Motor neuron (in vitro differentiated cells): ENCODE measurements at regions not wholly inside any gene's neighbourhood (a gene's known extent, or its start where the extent isn't known, plus 50 kb on each side); places are given as distances from the start of the nearest gene placed in this dataset.
"Not testable (repeated sequence)": the region's sequence is repeated elsewhere in the genome, so short reads cannot be mapped to it uniquely, and the experiment has no call there.

ENCODE experiments used
- ATAC-seq, 8 experiments: fragments of 200-7000 bp; cut with Tn5 transposase; replicated peaks in 6 of 8; 2 replicates each; pipeline ENCODE4 v1.8.0; 2021; ENCODE audit warnings: mild to moderate bottlenecking in 8 of 8, moderate library complexity in 8 of 8
- H3K27ac ChIP-seq, 2 donors: fragments of 250-450 bp; sonication (Bioruptor Pico); 2 replicates each; pipeline ENCODE4 v1.9.0; 2021; ENCODE audit warnings: antibody characterized with exemption in 2 of 2, mild to moderate bottlenecking in 2 of 2, moderate library complexity in 1 of 2
- H3K4me1 ChIP-seq, 2 donors: fragments of 250-450 bp; sonication (Bioruptor Pico); replicated peaks in 1 of 2; 2 replicates each; pipeline ENCODE4 v1.6.1; 2021; ENCODE audit warnings: antibody characterized with exemption in 2 of 2, mild to moderate bottlenecking in 2 of 2, moderate library complexity in 1 of 2
- H3K4me3 ChIP-seq, 5 donors: fragments of 250-450 bp; sonication (Bioruptor Pico); 2 replicates each; pipeline ENCODE4 v1.9.0; 2021; ENCODE audit warnings: antibody characterized with exemption in 5 of 5, mild to moderate bottlenecking in 5 of 5, moderate library complexity in 4 of 5
- WGBS, 10 experiments: fragments of 450-650 bp; shearing (Covaris generic); methylation state at CpG; one replicate each; pipeline ENCODE4 v1.0.0; 2022; 5-methylcytosine and 5-hydroxymethylcytosine counted together
- in situ Hi-C, 9 experiments: fragments of 400-800 bp; cut with MboI; loops; one replicate each; pipeline ENCODE4 v1.15.0; 2021; ENCODE audit warnings: low sequenced_read_pairs in 9 of 9, low pct_unique_long_range_greater_than_20kb in 2 of 9; ENCODE audit not compliant: unreplicated experiment in 9 of 9

- H3K4me1 ChIP-seq, result no peaks in the 10 kb centered on the region
- in situ Hi-C loops, result no loop called here
- H3K4me3 ChIP-seq, result no peak overlapping the region
- WGBS, 10 experiments, result 57 to 100% (median 94%) methylated on average over 1 of the region's 1 CpG; no CpG with 5 or more reads in 2 of the 10 experiments
- no peak overlapping the region for H3K27ac ChIP-seq
- ATAC-seq, result no peak
Observed at GRCh38 chr12:91767237-91767636, 378.4 kb downstream of the BTG1 start.

- no peak for ATAC-seq
- no peak overlapping the region for H3K27ac ChIP-seq
- WGBS, 10 experiments, result 56 to 100% (median 80%) methylated on average over 1 of the region's 1 CpG; no CpG with 5 or more reads in 3 of the 10 experiments
- H3K4me3 ChIP-seq, result no peak overlapping the region
- in situ Hi-C loops, result no loop called here
- H3K4me1 ChIP-seq, result no peaks in the 10 kb centered on the region
Observed at GRCh38 chr12:91766454-91766853, 379.2 kb downstream of the BTG1 start.

GRCh38 chr12:91763654-91764370 lies 381.8 kb downstream of the BTG1 start:
- Histone ChIP-seq H3K4me1 (no peaks in the 10 kb centered on the region), H3K27ac (no peak overlapping the region), H3K4me3 (no peak overlapping the region)
- in situ Hi-C loops, result no loop called here
- 30 to 100% (median 90%) methylated on average over 2 to 5 of the region's 5 CpGs for WGBS, 10 experiments
- no peak for ATAC-seq

GRCh38 chr12:91753649-91754048 lies 392.0 kb downstream of the BTG1 start:
- no peak for ATAC-seq
- Histone ChIP-seq H3K4me3 (no peak overlapping the region), H3K4me1 (no peaks in the 10 kb centered on the region), H3K27ac (no peak overlapping the region)
- WGBS, 10 experiments, result 82 to 100% (median 99%) methylated on average over 1 to 3 of the region's 3 CpGs
- in situ Hi-C loops, result no loop called here

- no peak overlapping the region for H3K27ac ChIP-seq
- H3K4me1 ChIP-seq, result peaks cover 8 to 14% of the 10 kb centered on the region in 2 donors
- WGBS, 10 experiments, result 100% methylated on average over 1 of the region's 1 CpG; no CpG with 5 or more reads in 6 of the 10 experiments
- in situ Hi-C loops, result no loop called here
- ATAC-seq, result peak in 2 of 8 experiments; percentile 22 to 50
- H3K4me3 ChIP-seq, result no peak overlapping the region
Observed at GRCh38 chr12:91746976-91747375, 398.7 kb downstream of the BTG1 start.

GRCh38 chr12:91744597-91744996 lies 401.0 kb downstream of the BTG1 start:
- H3K27ac ChIP-seq, result no peak overlapping the region
- no peak for ATAC-seq
- 11 to 100% (median 82%) methylated on average over 1 to 2 of the region's 2 CpGs; no CpG with 5 or more reads in 2 of the 10 experiments for WGBS, 10 experiments
- in situ Hi-C loops, result no loop called here
- no peak overlapping the region for H3K4me3 ChIP-seq
- H3K4me1 ChIP-seq, result peaks cover 8 to 14% of the 10 kb centered on the region in 2 donors

- Histone ChIP-seq H3K4me1 (peaks cover 8 to 14% of the 10 kb centered on the region in 2 donors), H3K27ac (peak overlapping the region in 1 of 2 donors; percentile 4), H3K4me3 (no peak overlapping the region)
- in situ Hi-C loops, result no loop called here
- WGBS, 10 experiments, result 15 to 100% (median 70%) methylated on average over 1 to 7 of the region's 7 CpGs
- peak in 7 of 8 experiments; percentile 79 to 96 (median 91) for ATAC-seq
Observed at GRCh38 chr12:91743704-91744321, 401.8 kb downstream of the BTG1 start.

- Histone ChIP-seq H3K4me1 (peaks cover 8 to 14% of the 10 kb centered on the region in 2 donors), H3K4me3 (no peak overlapping the region), H3K27ac (peak overlapping the region in 1 of 2 donors; percentile 4)
- in situ Hi-C loops, result no loop called here
- WGBS, 10 experiments, result 39 to 87% (median 67%) methylated on average over 2 to 5 of the region's 5 CpGs; no CpG with 5 or more reads in 1 of the 10 experiments
- peak in 5 of 8 experiments; percentile 31 to 68 (median 51) for ATAC-seq
Observed at GRCh38 chr12:91743280-91743679, 402.4 kb downstream of the BTG1 start.

- in situ Hi-C loops, result no loop called here
- H3K27ac ChIP-seq, result no peak overlapping the region
- H3K4me3 ChIP-seq, result no peak overlapping the region
- peaks cover 8 to 14% of the 10 kb centered on the region in 2 donors for H3K4me1 ChIP-seq
- WGBS, 10 experiments, result 67 to 100% (median 96%) methylated on average over 1 to 2 of the region's 2 CpGs; no CpG with 5 or more reads in 1 of the 10 experiments
- ATAC-seq, result no peak
Observed at GRCh38 chr12:91741932-91742331, 403.7 kb downstream of the BTG1 start.

GRCh38 chr12:91733846-91734245 lies 411.8 kb downstream of the BTG1 start:
- H3K27ac ChIP-seq, ATAC-seq, in situ Hi-C loops, H3K4me1 ChIP-seq, H3K4me3 ChIP-seq: not testable (repeated sequence)
- 0 to 100% (median 74%) methylated on average over 1 of the region's 1 CpG; no CpG with 5 or more reads in 4 of the 10 experiments for WGBS, 10 experiments

GRCh38 chr12:91732086-91732485 lies 413.6 kb downstream of the BTG1 start:
- 0 to 100% (median 40%) methylated on average over 1 of the region's 1 CpG; no CpG with 5 or more reads in 5 of the 10 experiments for WGBS, 10 experiments
- H3K4me1 ChIP-seq, result peaks cover 0 to 2% of the 10 kb centered on the region in 2 donors
- H3K4me3 ChIP-seq, result no peak overlapping the region
- no peak overlapping the region for H3K27ac ChIP-seq
- ATAC-seq, result peak in 5 of 8 experiments; percentile 39 to 65 (median 44)
- in situ Hi-C loops, result no loop called here

GRCh38 chr12:91729543-91729942 lies 416.1 kb downstream of the BTG1 start:
- peaks cover 0 to 2% of the 10 kb centered on the region in 2 donors for H3K4me1 ChIP-seq
- ATAC-seq, result no peak
- no peak overlapping the region for H3K4me3 ChIP-seq
- in situ Hi-C loops, result no loop called here
- H3K27ac ChIP-seq, result no peak overlapping the region
- 76 to 100% (median 97%) methylated on average over 3 to 4 of the region's 4 CpGs; no CpG with 5 or more reads in 1 of the 10 experiments for WGBS, 10 experiments

GRCh38 chr12:91723191-91723590 lies 422.5 kb downstream of the BTG1 start:
- in situ Hi-C loops, result no loop called here
- no peak for ATAC-seq
- H3K4me3 ChIP-seq, result no peak overlapping the region
- peaks cover 0 to 4% of the 10 kb centered on the region in 2 donors for H3K4me1 ChIP-seq
- no peak overlapping the region for H3K27ac ChIP-seq
